Body of pancreas (tissue), 4 donors: ENCODE measurements at regions not wholly inside any gene's neighbourhood (a gene's known extent, or its start where the extent isn't known, plus 50 kb on each side); places are given as distances from the start of the nearest gene placed in this dataset.

ENCODE experiments used
- ATAC-seq: fragments of 150-250 bp; one replicate; pipeline ENCODE4 v1.9.1; 2016
- DNase-seq, 4 donors: peaks; one replicate each; pipeline ENCODE4 v3.0.0-alpha.2; 2019
- H3K27ac ChIP-seq, 4 donors: fragments of 200-600 bp; sonication (generic); 1 replicate in 3 of 4; 2 replicates in 1 of 4; pipeline versions ENCODE4 v1.5.1 to v1.6.1; 2016 to 2019; ENCODE audit warnings: mild to moderate bottlenecking in 1 of 4, mixed read lengths in 1 of 4, moderate library complexity in 1 of 4
- H3K27me3 ChIP-seq, 2 donors: fragments of 200-600 bp; sonication (generic); one replicate each; pipeline ENCODE4 v1.6.0; 2016; ENCODE audit warnings: mild to moderate bottlenecking in 1 of 2
- H3K36me3 ChIP-seq, 2 donors: fragments of 200-600 bp; sonication (generic); replicated peaks in 1 of 2; 2 replicates each; pipeline ENCODE4 v1.5.1; 2016; ENCODE audit warnings: low read depth in 2 of 2; ENCODE audit not compliant: insufficient read depth in 1 of 2
- H3K4me1 ChIP-seq: fragments of 200-600 bp; sonication (generic); one replicate; pipeline ENCODE4 v1.6.0; 2016
- H3K4me3 ChIP-seq, 2 donors: fragments of 200-600 bp; sonication (generic); 1 replicate in 1 of 2; 2 replicates in 1 of 2; pipeline ENCODE4 v1.5.1; 2016 to 2019
- H3K9me3 ChIP-seq, 3 donors: fragments of 200-600 bp; sonication (generic); 1 replicate in 2 of 3; 2 replicates in 1 of 3; pipeline ENCODE4 v1.5.1; 2016
- CTCF ChIP-seq, 7 experiments: fragments of 450-650 bp in 4 of 7; fragments of 200-600 bp in 3 of 7; sonication (generic) in 3 of 7; IDR thresholded peaks; one replicate each; pipeline ENCODE4 v1.5.1; 2016 to 2019; ENCODE audit warnings: antibody characterized with exemption in 7 of 7
- POLR2A ChIP-seq, 3 donors: fragments of 450-650 bp; IDR thresholded peaks; one replicate each; pipeline ENCODE4 v1.6.1; 2016; ENCODE audit warnings: antibody characterized with exemption in 3 of 3, mild to moderate bottlenecking in 2 of 3
- WGBS, 2 donors: methylation state at CpG; one replicate each; pipeline ENCODE4 v1.1.5; 2017; 5-methylcytosine and 5-hydroxymethylcytosine counted together
- intact Hi-C: fragments of 100-400 bp; cut with DNase I; formaldehyde crosslinking; loops from one replicate; pipeline ENCODE4 v1.15.1; 2023

DNA sequence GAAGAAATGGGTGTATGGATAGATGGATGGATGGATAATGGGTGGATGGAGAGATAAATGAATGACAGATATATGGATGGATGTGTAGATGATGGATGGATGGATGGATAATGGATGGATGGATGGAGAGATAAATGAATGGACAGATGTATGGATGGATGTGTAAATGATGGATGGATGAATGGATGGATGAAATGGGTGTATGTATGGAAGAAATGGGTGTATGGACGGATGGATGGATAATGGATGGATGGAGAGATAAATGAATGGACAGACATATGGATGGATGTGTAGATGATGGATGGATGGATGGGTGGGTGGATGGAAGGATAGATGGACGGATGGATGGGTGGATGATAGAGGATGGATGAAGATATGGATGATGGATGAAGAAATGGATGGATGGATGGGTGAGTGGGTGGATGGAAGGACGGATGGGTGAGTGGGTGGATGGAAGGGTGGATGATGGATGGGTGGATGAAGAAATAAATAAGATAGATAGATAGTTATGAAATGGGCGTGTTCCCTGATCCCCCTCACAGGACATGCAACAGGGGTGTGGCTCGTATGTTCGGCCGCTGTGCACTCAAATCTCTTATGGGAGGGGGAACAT is 91.1 kb upstream of the NKX1-1 start:
- TF ChIP-seq CTCF (IDR thresholded peaks at IDR 0.05) (no peak), POLR2A (IDR thresholded peaks at IDR 0.05) (no peak)
- Histone ChIP-seq H3K36me3 (no peaks in the 10 kb centered on the region), H3K9me3 (no peaks in the 10 kb centered on the region), H3K4me1 (no peaks in the 10 kb centered on the region), H3K27me3 (no peaks in the 10 kb centered on the region), H3K4me3 (no peak overlapping the region), H3K27ac (no peak overlapping the region)
- 46 to 59% methylated on average over 7 of the region's 7 CpGs for WGBS, 2 donors
- DNase-seq (no peak), ATAC-seq (no peak)
- intact Hi-C loops, result no loop called here

- DNase-seq, result no peak
- no peak overlapping the region for H3K27ac ChIP-seq
Observed at GRCh38 chr4:1496116-1496642, 89.9 kb upstream of the NKX1-1 start.

DNA sequence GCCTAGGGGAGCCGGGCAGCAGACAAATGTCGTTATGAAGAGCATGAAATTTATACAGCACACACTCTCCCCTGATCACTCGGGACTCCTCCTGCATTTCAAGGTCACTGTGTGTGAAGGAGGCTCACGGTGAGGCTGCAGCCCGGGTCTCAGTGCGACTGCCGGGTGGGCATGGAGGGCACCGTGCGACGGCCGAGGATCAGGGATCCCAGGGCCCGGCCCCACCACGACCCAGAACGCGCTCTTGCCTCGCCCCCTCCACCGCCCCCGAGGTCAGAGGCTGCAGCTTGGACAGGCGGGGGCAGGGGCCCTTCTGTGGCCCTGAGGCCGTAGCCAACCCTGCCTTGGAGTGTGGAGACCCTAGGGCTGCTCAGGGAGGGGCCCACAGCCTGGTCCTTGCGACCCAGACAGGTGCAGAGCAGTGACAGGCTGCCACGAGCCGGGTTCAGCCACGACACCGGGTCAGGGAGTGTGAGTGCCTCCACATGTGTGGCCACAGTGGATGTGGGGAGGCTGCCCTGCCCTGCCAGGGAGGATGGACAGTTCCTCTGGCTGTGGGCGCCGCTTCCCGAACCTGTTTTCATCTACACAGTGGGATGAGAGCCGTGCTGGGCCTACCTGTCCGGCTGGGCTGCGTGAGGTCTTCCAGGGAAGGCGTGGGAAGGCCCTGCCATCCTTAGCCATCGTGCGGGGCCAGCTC is 89.3 kb upstream of the NKX1-1 start:
- ATAC-seq, result no peak
- Histone ChIP-seq H3K27me3 (no peaks in the 10 kb centered on the region), H3K27ac (no peak overlapping the region), H3K4me1 (no peaks in the 10 kb centered on the region), H3K9me3 (no peaks in the 10 kb centered on the region), H3K4me3 (no peak overlapping the region), H3K36me3 (no peaks in the 10 kb centered on the region)
- intact Hi-C loops, result no loop called here
- peak in 1 of 4 donors; percentile 8 for DNase-seq
- WGBS, 2 donors, result 63 to 73% methylated on average over 21 to 32 of the region's 34 CpGs
- TF ChIP-seq CTCF (IDR thresholded peaks at IDR 0.05), result no peak
- no peak for TF ChIP-seq POLR2A (IDR thresholded peaks at IDR 0.05)

More at GRCh38 chr4:1496116-1496642, 89.9 kb upstream of the NKX1-1 start:
- TF ChIP-seq CTCF (IDR thresholded peaks at IDR 0.05) (no peak), POLR2A (IDR thresholded peaks at IDR 0.05) (no peak)
- Histone ChIP-seq H3K4me1 (no peaks in the 10 kb centered on the region), H3K4me3 (no peak overlapping the region), H3K9me3 (no peaks in the 10 kb centered on the region), H3K27me3 (no peaks in the 10 kb centered on the region), H3K36me3 (no peaks in the 10 kb centered on the region)
- WGBS, 2 donors, result 45 to 64% methylated on average over 7 to 9 of the region's 9 CpGs
- intact Hi-C loops, result no loop called here
- ATAC-seq, result no peak

DNA sequence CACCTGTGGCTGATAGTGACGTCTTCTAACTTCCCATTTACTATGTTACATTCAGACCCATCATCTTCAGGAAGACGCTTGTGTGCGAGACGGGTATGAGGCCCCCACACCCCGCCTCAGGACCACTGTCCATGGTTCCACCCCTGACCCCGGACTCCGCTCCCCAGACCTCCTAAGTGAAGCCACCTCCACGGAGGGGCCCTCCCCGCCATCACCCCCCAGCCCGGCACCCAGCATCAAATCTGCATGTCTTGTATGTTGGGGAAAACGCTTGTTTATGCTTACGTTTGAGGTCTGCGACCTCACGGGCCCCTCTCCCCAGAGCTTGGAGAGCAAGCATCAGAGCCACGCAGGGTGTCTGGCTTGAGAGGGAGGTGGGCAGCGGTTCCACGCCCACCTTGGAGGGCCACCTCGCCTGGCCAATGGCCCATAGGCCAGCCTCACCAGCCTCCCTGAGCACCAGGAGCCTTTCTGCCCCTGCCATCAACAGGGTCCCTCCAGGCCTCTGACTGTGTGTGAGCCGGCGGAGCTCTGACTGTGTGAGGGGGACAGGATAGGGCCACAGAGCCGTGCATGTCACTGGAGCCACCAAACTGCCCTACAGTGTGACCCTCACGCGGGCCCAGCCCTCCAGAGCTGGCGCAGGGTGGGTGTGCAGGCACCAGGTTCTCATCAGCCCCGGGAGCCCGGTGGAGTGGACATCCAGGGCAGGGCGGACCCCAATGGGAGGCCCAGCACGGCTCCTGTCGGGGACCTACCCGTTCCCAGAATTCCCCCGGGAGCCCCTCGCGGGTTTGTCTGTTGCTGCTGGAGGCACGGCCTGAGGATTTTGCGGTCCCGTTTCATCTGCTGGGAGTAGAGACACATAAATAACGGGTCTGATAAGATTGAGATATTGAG is 88.4 kb upstream of the NKX1-1 start:
- H3K9me3 ChIP-seq, result no peaks in the 10 kb centered on the region
- no peaks in the 10 kb centered on the region for H3K36me3 ChIP-seq
- peaks cover 0 to 5% of the 10 kb centered on the region in 2 donors for H3K27me3 ChIP-seq
- ATAC-seq (no peak), DNase-seq (peak in 2 of 4 donors; percentile 2 to 11)
- intact Hi-C loops, result no loop called here
- 65 to 66% methylated on average over 14 to 28 of the region's 37 CpGs for WGBS, 2 donors
- H3K4me1 ChIP-seq, result no peaks in the 10 kb centered on the region
- no peak overlapping the region for H3K4me3 ChIP-seq
- TF ChIP-seq CTCF (IDR thresholded peaks at IDR 0.05) (no peak), POLR2A (IDR thresholded peaks at IDR 0.05) (no peak)
- H3K27ac ChIP-seq, result no peak overlapping the region
